ENCODE measurements at regions not wholly inside any gene's neighbourhood (a gene's known extent, or its start where the extent isn't known, plus 50 kb on each side); places are given as distances from the start of the nearest gene placed in this dataset.

GRCh38 chr5:124626053-124626452 lies 120.4 kb downstream of the ZNF608 start:
- TF ChIP-seq POLR2A (IDR thresholded peaks at IDR 0.05) (no peak), CTCF (IDR thresholded peaks at IDR 0.05) (no peak), EP300 (IDR thresholded peaks at IDR 0.05) (no peak), POLR2AphosphoS5 (IDR thresholded peaks at IDR 0.05) (no peak)
